ENCODE measurements at regions not wholly inside any gene's neighbourhood (a gene's known extent, or its start where the extent isn't known, plus 50 kb on each side); places are given as distances from the start of the nearest gene placed in this dataset.

DNA sequence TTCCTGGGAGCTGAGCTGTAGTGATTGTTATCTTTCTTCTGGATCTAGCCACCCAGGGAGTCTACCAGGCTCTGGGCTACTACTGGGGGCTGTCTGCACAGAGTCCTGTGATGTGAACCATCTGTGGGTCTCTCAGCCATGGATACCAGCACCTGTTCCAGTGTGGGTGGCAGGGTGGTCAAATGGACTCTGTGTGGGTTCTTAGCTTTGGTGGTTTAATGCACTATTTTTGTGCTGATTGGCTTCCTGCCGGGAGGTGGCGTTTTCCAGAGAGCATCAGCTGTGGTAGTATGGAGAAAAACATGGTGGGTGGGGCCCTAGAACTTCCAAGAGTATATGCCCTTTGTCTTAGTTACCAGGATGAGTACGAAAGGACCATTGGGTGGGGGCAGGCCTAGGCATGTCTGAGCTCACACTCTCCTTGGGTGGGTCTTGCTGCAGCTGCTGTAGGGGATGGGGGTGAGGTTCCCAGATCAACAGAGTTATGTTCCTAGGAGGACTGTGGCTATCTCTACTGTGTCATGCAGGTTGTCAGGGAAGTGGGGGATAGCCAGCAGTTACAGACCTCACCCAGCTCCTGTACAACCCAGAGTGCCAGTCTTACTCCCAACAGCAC lies 264.8 kb upstream of the LDB2 start:
- TF ChIP-seq POLR2A (IDR thresholded peaks at IDR 0.05), result no peak
- TF ChIP-seq, protein P1, sequence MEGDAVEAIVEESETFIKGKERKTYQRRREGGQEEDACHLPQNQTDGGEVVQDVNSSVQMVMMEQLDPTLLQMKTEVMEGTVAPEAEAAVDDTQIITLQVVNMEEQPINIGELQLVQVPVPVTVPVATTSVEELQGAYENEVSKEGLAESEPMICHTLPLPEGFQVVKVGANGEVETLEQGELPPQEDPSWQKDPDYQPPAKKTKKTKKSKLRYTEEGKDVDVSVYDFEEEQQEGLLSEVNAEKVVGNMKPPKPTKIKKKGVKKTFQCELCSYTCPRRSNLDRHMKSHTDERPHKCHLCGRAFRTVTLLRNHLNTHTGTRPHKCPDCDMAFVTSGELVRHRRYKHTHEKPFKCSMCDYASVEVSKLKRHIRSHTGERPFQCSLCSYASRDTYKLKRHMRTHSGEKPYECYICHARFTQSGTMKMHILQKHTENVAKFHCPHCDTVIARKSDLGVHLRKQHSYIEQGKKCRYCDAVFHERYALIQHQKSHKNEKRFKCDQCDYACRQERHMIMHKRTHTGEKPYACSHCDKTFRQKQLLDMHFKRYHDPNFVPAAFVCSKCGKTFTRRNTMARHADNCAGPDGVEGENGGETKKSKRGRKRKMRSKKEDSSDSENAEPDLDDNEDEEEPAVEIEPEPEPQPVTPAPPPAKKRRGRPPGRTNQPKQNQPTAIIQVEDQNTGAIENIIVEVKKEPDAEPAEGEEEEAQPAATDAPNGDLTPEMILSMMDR (IDR thresholded peaks at IDR 0.05), result no peak
